SU-DHL-6 (cell line): ENCODE measurements at regions not wholly inside any gene's neighbourhood (a gene's known extent, or its start where the extent isn't known, plus 50 kb on each side); places are given as distances from the start of the nearest gene placed in this dataset.
"Not testable (repeated sequence)": the region's sequence is repeated elsewhere in the genome, so short reads cannot be mapped to it uniquely, and the experiment has no call there.

Source experiments
- H2AFZ ChIP-seq: fragments of 200-600 bp; sonication (generic); 2 replicates; pipeline ENCODE4 v1.6.1; 2014; ENCODE audit warnings: low read depth, mild to moderate bottlenecking, moderate library complexity, mixed read lengths, antibody characterized with exemption, low read length; ENCODE audit not compliant: severe bottlenecking
- H3F3A ChIP-seq: fragments of 200-600 bp; shearing (Covaris generic); 2 replicates; pipeline ENCODE4 v1.6.0; 2016; ENCODE audit warnings: antibody characterized with exemption, mild to moderate bottlenecking; ENCODE audit not compliant: insufficient read depth
- H3K27ac ChIP-seq: fragments of 200-600 bp; sonication (generic); 2 replicates; pipeline ENCODE4 v1.5.1; 2016; ENCODE audit warnings: low read depth, mild to moderate bottlenecking, low read length, moderate library complexity, mixed read lengths
- H3K27me3 ChIP-seq: fragments of 200-600 bp; sonication (generic), shearing (Covaris generic); 2 replicates; pipeline ENCODE4 v1.6.0; 2014; ENCODE audit warnings: mild to moderate bottlenecking, low read length
- H3K36me3 ChIP-seq: fragments of 200-600 bp; sonication (generic); 2 replicates; pipeline ENCODE4 v1.6.1; 2014; ENCODE audit warnings: mild to moderate bottlenecking, low read length, mixed read lengths
- H3K4me2 ChIP-seq: fragments of 300-600, 200-600 bp; shearing (Covaris generic), sonication (generic); 2 replicates; pipeline ENCODE4 v1.6.0; 2014; ENCODE audit warnings: low read length, low read depth, mild to moderate bottlenecking; ENCODE audit not compliant: poor library complexity, severe bottlenecking
- H3K4me3 ChIP-seq: fragments of 200-600 bp; sonication (generic); 2 replicates; pipeline ENCODE4 v1.5.1; 2014; ENCODE audit warnings: antibody characterized with exemption, low read length, mild to moderate bottlenecking, mixed read lengths; ENCODE audit not compliant: insufficient read depth, poor library complexity, severe bottlenecking
- H3K79me2 ChIP-seq: fragments of 200-600 bp; sonication (generic); 2 replicates; pipeline ENCODE4 v1.6.1; 2014; ENCODE audit warnings: mild to moderate bottlenecking, low read length, moderate library complexity; ENCODE audit not compliant: insufficient read depth
- H3K9ac ChIP-seq: fragments of 200-600 bp; sonication (generic); 2 replicates; pipeline ENCODE4 v1.7.0; 2014; ENCODE audit warnings: mild to moderate bottlenecking, low read length
- H3K9me2 ChIP-seq: fragments of 200-600 bp; sonication (generic); replicated peaks from 2 replicates; pipeline ENCODE4 v1.6.1; 2014; ENCODE audit warnings: low read length; ENCODE audit not compliant: insufficient read depth
- H3K9me3 ChIP-seq: fragments of 200-600 bp; sonication (generic); 2 replicates; pipeline ENCODE4 v1.6.1; 2014; ENCODE audit warnings: low read length, mixed read lengths; ENCODE audit not compliant: insufficient read depth
- H4K20me1 ChIP-seq: fragments of 200-600 bp; sonication (generic); 2 replicates; pipeline ENCODE4 v1.6.1; 2014; ENCODE audit warnings: low read depth, mild to moderate bottlenecking, antibody characterized with exemption, low read length, moderate library complexity, mixed read lengths
- CTCF ChIP-seq: fragments of 200-600 bp; sonication (generic); IDR thresholded peaks from one replicate; pipeline ENCODE4 v1.5.1; 2017; ENCODE audit warnings: antibody characterized with exemption, mild to moderate bottlenecking, low read length, moderate library complexity; ENCODE audit not compliant: insufficient read depth, poor library complexity, severe bottlenecking
- EZH2phosphoT487 ChIP-seq: fragments of 200-600 bp; sonication (generic), shearing (Covaris generic); conservative IDR thresholded peaks from 2 replicates; pipeline ENCODE4 v1.6.1; 2018; ENCODE audit warnings: mild to moderate bottlenecking, antibody characterized with exemption, low read length, moderate library complexity, mixed read lengths

GRCh38 chr3:87674397-87675161, 384.2 kb downstream of the CGGBP1 start:
- no peaks in the 10 kb centered on the region for H3K9me2 ChIP-seq
- no peak overlapping the region for H3K27ac ChIP-seq
- H3K4me2 ChIP-seq, result no peak overlapping the region
- no peak overlapping the region for H3K9ac ChIP-seq
- H2AFZ ChIP-seq, result no peak overlapping the region
- TF ChIP-seq CTCF, result no peak
- no peak for TF ChIP-seq EZH2phosphoT487
- no peaks in the 10 kb centered on the region for H3K36me3 ChIP-seq
- H3K79me2 ChIP-seq, result no peaks in the 10 kb centered on the region
- no peaks in the 10 kb centered on the region for H3F3A ChIP-seq
- H4K20me1 ChIP-seq, result no peaks in the 10 kb centered on the region
- H3K27me3 ChIP-seq, result no peaks in the 10 kb centered on the region
- H3K4me3 ChIP-seq, result no peak overlapping the region
- no peaks in the 10 kb centered on the region for H3K9me3 ChIP-seq

- Histone ChIP-seq H3K9me3 (no peaks in the 10 kb centered on the region), H3F3A (no peaks in the 10 kb centered on the region), H3K27ac (no peak overlapping the region), H4K20me1 (no peaks in the 10 kb centered on the region), H3K9ac (no peak overlapping the region), H2AFZ (no peak overlapping the region), H3K36me3 (no peaks in the 10 kb centered on the region), H3K4me3 (no peak overlapping the region), H3K4me2 (no peak overlapping the region), H3K9me2 (no peaks in the 10 kb centered on the region), H3K79me2 (no peaks in the 10 kb centered on the region), H3K27me3 (no peaks in the 10 kb centered on the region)
- TF ChIP-seq EZH2phosphoT487 (no peak), CTCF (no peak)
Observed at GRCh38 chr3:87673132-87673531, 385.7 kb downstream of the CGGBP1 start.

DNA sequence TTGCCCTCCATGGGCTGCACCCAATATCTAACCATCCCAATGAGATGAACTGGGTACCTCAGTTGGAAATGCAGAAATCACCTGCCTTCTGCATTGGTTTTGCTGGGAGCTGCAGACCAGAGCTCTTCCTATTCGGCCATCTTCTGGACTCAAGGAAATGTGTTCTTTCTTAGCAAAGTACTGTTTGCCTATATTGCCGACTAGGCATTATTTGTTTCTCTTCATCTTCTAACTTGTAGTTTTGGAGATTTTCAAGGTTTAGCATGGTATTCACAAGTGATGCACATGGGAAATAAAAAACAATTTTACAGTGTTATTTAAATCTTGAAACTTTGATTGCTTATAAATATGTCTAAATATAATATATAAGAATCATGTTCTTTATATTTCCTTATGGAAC, 377.8 kb upstream of the POU1F1 start:
- Histone ChIP-seq H3K4me2 (no peak overlapping the region), H3F3A (no peaks in the 10 kb centered on the region), H3K27me3 (no peaks in the 10 kb centered on the region), H3K9me3 (no peaks in the 10 kb centered on the region), H3K79me2 (no peaks in the 10 kb centered on the region), H4K20me1 (no peaks in the 10 kb centered on the region), H3K36me3 (no peaks in the 10 kb centered on the region), H3K9ac (no peak overlapping the region), H2AFZ (no peak overlapping the region), H3K4me3 (no peak overlapping the region), H3K27ac (no peak overlapping the region), H3K9me2 (no peaks in the 10 kb centered on the region)
- TF ChIP-seq EZH2phosphoT487 (no peak), CTCF (no peak)

- not testable (repeated sequence) for H3K4me2 ChIP-seq, H3K4me3 ChIP-seq, H3K27me3 ChIP-seq, H3K27ac ChIP-seq, H3K9me2 ChIP-seq, H3K9me3 ChIP-seq, H3K36me3 ChIP-seq, H2AFZ ChIP-seq, H3F3A ChIP-seq, H4K20me1 ChIP-seq, H3K9ac ChIP-seq, H3K79me2 ChIP-seq
Observed at GRCh38 chr3:87653138-87653537, 376.8 kb upstream of the POU1F1 start.
